ENCODE measurements at regions not wholly inside any gene's neighbourhood (a gene's known extent, or its start where the extent isn't known, plus 50 kb on each side); places are given as distances from the start of the nearest gene placed in this dataset.

DNA sequence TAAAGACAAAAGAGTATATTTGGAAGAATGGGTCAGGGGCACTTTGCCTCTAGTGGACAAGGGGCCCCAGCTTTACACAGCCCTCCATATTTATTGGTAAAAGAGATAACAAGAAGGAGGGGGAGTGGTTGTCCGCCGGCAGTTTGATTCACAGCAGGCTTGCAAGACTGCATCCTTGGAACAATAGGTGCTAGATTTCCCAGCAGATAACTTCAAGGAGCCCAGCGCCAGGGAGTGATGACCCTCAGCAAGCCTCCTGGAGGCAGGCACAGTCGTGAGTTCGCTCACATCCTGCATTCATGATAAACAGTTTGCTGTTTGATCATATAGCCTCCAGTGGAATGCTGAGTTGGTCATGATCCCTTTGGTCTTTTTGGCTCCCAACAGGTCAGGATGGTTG lies 67.8 kb upstream of the INCENP start:
- TF ChIP-seq, protein P1, sequence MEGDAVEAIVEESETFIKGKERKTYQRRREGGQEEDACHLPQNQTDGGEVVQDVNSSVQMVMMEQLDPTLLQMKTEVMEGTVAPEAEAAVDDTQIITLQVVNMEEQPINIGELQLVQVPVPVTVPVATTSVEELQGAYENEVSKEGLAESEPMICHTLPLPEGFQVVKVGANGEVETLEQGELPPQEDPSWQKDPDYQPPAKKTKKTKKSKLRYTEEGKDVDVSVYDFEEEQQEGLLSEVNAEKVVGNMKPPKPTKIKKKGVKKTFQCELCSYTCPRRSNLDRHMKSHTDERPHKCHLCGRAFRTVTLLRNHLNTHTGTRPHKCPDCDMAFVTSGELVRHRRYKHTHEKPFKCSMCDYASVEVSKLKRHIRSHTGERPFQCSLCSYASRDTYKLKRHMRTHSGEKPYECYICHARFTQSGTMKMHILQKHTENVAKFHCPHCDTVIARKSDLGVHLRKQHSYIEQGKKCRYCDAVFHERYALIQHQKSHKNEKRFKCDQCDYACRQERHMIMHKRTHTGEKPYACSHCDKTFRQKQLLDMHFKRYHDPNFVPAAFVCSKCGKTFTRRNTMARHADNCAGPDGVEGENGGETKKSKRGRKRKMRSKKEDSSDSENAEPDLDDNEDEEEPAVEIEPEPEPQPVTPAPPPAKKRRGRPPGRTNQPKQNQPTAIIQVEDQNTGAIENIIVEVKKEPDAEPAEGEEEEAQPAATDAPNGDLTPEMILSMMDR (IDR thresholded peaks at IDR 0.05): no peak

DNA sequence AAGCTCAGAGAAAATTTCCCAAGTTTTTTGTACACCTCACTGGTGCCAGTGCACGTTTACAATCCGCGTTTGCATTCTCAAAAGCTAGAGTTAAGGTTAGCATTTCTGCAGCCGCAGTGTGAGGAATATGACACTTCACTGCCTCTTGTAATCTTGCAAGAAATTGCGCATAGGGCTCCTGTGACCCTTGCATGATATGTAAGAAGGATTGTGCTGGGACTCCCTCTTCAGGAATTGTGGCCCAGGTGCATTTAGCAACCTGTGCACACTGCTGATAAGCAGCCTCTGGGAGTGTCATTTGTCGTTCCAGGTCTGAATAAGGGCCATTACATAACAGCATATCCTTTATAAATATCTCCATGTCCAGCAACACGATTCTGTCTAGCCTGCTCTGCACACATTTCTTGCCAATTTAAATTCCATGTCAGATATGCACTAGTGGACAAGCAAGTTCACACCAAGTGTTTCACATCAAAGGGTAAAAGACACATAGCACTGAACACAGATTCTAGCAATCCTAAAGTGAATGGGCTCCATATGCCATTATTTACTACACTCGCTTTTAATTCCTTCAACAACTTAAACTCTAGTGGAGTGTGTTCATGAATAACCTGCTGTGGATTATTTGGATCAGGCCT lies 69.2 kb upstream of the INCENP start:
- DNase-seq: peak in 1 of 4 donors; percentile 36
- Histone ChIP-seq H3K27me3 (no peaks in the 10 kb centered on the region), H3K9me3 (no peaks in the 10 kb centered on the region), H3K4me3 (no peak overlapping the region), H3K4me1 (no peaks in the 10 kb centered on the region), H3K36me3 (no peaks in the 10 kb centered on the region), H3K27ac (no peak overlapping the region)
- TF ChIP-seq, protein P1 (IDR thresholded peaks at IDR 0.05): peak; percentile 26 to 54
- peak; percentile 69 for ATAC-seq
- intact Hi-C loops (cut with DNase I): no loop called here

More for the DNA sequence above, 67.8 kb upstream of the INCENP start:
- H3K9me3 ChIP-seq: no peaks in the 10 kb centered on the region
- H3K36me3 ChIP-seq: no peaks in the 10 kb centered on the region
- no peak overlapping the region for H3K27ac ChIP-seq
- no peak for DNase-seq
- H3K27me3 ChIP-seq: no peaks in the 10 kb centered on the region
- intact Hi-C loops (cut with DNase I): no loop called here
- H3K4me1 ChIP-seq: no peaks in the 10 kb centered on the region
- no peak for ATAC-seq
- H3K4me3 ChIP-seq: no peak overlapping the region

DNA sequence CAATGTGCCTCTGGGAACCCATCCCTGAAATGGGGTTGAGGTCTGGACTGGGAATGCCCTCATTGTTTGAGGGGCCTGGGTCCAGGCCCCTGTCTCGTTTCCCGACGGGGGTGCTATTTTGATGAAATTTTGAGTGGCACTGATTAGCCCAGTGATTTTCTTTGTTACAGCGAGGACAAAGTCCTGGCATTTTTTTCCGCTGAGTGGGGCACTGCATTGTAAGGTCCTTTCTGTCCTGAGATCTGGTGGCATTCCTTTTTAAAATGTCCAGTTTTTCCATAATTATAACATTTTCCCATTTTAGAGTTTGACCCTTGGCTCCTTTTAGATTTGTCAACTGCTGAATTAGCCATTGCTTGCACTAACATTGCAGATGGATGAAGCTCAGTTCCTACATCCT lies 69.7 kb upstream of the INCENP start:
- H3K9me3 ChIP-seq: no peaks in the 10 kb centered on the region
- ATAC-seq: no peak
- TF ChIP-seq, protein P1 (IDR thresholded peaks at IDR 0.05): no peak
- no peak overlapping the region for H3K27ac ChIP-seq
- no peak for DNase-seq
- H3K4me3 ChIP-seq: no peak overlapping the region
- no peaks in the 10 kb centered on the region for H3K27me3 ChIP-seq
- no peaks in the 10 kb centered on the region for H3K4me1 ChIP-seq
- no peaks in the 10 kb centered on the region for H3K36me3 ChIP-seq
- intact Hi-C loops (cut with DNase I): no loop called here

DNA sequence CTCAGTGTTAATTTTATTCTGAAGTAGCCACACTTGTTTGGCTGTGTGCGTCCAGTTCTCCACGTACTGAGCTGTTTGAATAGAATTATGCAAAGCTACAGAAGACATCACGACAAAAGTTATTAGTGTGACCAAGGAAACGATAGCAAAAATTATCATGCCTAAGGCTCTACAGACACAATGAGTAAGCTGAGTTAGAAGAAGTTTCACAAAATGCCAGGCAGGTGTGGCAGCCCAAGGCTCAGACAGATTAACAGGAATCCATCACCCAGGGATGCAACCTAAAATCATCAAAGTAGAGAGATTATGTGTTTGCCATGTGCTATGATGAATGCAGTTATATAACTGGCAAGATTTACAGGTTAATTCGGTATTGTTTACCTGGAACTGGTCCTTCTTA lies 73.1 kb upstream of the INCENP start:
- Histone ChIP-seq H3K27me3 (no peaks in the 10 kb centered on the region), H3K36me3 (no peaks in the 10 kb centered on the region), H3K9me3 (no peaks in the 10 kb centered on the region), H3K4me1 (no peaks in the 10 kb centered on the region), H3K27ac (no peak overlapping the region), H3K4me3 (no peak overlapping the region)
- TF ChIP-seq, protein P1 (IDR thresholded peaks at IDR 0.05): no peak
- ATAC-seq: no peak
- intact Hi-C loops (cut with DNase I): no loop called here
- no peak for DNase-seq

DNA sequence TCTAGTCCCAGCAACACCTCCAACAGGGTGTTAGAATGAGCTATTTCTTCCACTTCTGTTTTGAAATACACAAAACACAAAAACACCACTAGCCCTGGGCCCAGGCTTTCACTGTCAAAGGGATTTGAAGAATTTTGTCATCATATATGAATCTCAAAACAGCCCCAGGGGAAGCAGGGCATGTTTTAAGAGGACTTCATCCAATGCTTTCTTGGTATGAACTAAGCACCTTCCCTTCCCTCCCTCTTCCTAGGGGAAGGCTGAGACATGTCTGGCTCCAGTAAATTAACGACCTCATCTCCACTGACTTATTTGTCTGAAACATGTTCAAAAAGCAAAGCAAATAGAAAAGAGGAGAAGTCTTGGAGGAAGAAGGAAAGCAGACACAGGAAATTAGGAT lies 75.7 kb upstream of the INCENP start:
- H3K9me3 ChIP-seq: no peaks in the 10 kb centered on the region
- no peaks in the 10 kb centered on the region for H3K4me1 ChIP-seq
- no peak overlapping the region for H3K4me3 ChIP-seq
- H3K27ac ChIP-seq: no peak overlapping the region
- no peak for ATAC-seq
- no peaks in the 10 kb centered on the region for H3K36me3 ChIP-seq
- intact Hi-C loops (cut with DNase I): no loop called here
- no peak for DNase-seq
- TF ChIP-seq, protein P1 (IDR thresholded peaks at IDR 0.05): no peak
- H3K27me3 ChIP-seq: no peaks in the 10 kb centered on the region
